Lower lobe of right lung (tissue), 2 donors: ENCODE measurements at regions not wholly inside any gene's neighbourhood (a gene's known extent, or its start where the extent isn't known, plus 50 kb on each side); places are given as distances from the start of the nearest gene placed in this dataset.

Experiments
- ATAC-seq, 2 donors: fragments of 200-7000 bp; cut with Tn5 transposase; one replicate each; pipeline ENCODE4 v1.9.1; 2020 to 2022; ENCODE audit warnings: mild to moderate bottlenecking in 2 of 2, moderate library complexity in 2 of 2
- DNase-seq: peaks from one replicate; pipeline ENCODE4 v3.0.0-alpha.2; 2020
- H3K27ac ChIP-seq: fragments of 200-600 bp; one replicate; pipeline ENCODE4 v1.8.0; 2022
- H3K27me3 ChIP-seq: fragments of 200-600 bp; one replicate; pipeline ENCODE4 v1.8.0; 2022; ENCODE audit warnings: low read depth
- H3K36me3 ChIP-seq: fragments of 200-600 bp; one replicate; pipeline ENCODE4 v1.8.0; 2022; ENCODE audit warnings: mild to moderate bottlenecking
- H3K4me1 ChIP-seq: fragments of 200-600 bp; one replicate; pipeline ENCODE4 v1.8.0; 2022
- H3K4me3 ChIP-seq: fragments of 200-600 bp; one replicate; pipeline ENCODE4 v1.8.0; 2022; ENCODE audit warnings: mild to moderate bottlenecking
- H3K9me3 ChIP-seq: fragments of 200-600 bp; one replicate; pipeline ENCODE4 v1.8.0; 2022
- intact Hi-C: fragments of 100-400 bp; cut with DNase I; formaldehyde crosslinking; loops from one replicate; pipeline ENCODE4 v1.11.0; 2022
- TF ChIP-seq, protein P1 (sequence below): fragments of 200-600 bp; IDR thresholded peaks from one replicate; pipeline ENCODE4 v1.8.0; 2022; ENCODE audit warnings: antibody characterized with exemption, mild to moderate bottlenecking
- donor health status: DM: no; HTN: yes; CAD: no; lungs with severe emphysema.

DNA sequence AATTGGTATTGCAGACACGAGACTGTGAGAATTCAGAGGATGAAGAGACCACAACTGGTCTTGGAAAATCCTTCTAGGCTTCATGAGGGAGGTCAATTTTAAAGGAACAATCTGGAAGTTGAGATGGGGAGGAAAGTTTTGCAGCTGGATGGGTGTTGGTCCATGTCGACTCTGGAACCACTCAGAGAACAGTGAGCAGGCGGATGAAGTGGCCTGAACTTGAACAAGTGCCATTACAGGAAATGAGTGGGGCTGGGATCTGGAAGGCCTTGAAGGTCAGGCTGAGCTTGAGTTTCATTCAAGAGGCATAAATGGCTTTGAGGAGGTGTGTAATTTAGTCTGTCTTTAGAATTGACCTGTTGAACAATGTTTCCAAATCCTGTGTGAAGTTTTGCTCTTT is 140.9 kb downstream of the GALC start:
- Histone ChIP-seq H3K4me1 (no peaks in the 10 kb centered on the region), H3K9me3 (no peaks in the 10 kb centered on the region), H3K36me3 (no peaks in the 10 kb centered on the region), H3K27ac (no peak overlapping the region), H3K27me3 (no peaks in the 10 kb centered on the region), H3K4me3 (no peak overlapping the region)
- DNase-seq (no peak), ATAC-seq (no peak)
- intact Hi-C loops, result no loop called here
- TF ChIP-seq, protein P1, sequence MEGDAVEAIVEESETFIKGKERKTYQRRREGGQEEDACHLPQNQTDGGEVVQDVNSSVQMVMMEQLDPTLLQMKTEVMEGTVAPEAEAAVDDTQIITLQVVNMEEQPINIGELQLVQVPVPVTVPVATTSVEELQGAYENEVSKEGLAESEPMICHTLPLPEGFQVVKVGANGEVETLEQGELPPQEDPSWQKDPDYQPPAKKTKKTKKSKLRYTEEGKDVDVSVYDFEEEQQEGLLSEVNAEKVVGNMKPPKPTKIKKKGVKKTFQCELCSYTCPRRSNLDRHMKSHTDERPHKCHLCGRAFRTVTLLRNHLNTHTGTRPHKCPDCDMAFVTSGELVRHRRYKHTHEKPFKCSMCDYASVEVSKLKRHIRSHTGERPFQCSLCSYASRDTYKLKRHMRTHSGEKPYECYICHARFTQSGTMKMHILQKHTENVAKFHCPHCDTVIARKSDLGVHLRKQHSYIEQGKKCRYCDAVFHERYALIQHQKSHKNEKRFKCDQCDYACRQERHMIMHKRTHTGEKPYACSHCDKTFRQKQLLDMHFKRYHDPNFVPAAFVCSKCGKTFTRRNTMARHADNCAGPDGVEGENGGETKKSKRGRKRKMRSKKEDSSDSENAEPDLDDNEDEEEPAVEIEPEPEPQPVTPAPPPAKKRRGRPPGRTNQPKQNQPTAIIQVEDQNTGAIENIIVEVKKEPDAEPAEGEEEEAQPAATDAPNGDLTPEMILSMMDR, result no peak

DNA sequence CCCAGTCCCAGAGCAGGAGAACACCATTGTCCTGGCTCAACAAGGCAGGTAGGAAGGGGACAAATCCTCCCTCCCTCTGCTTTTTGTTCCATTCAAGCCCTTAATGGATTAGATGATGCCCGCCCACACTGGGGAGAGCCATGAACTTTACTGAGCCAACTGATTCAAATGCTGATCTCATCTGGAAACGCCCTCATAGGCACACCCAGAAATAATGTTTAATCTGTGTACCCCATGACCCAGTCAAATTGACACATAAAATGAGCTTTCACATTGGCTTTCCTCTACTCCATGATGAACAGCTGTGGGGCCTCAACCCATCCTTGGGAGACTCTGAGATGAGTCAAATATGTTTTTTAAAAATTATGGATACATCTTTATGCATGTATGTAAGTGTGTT is 141.8 kb downstream of the GALC start:
- ATAC-seq, result no peak
- no peak overlapping the region for H3K27ac ChIP-seq
- no peak overlapping the region for H3K4me3 ChIP-seq
- H3K36me3 ChIP-seq, result no peaks in the 10 kb centered on the region
- no peaks in the 10 kb centered on the region for H3K27me3 ChIP-seq
- no peak for DNase-seq
- H3K4me1 ChIP-seq, result no peaks in the 10 kb centered on the region
- TF ChIP-seq, protein P1, result no peak
- no peaks in the 10 kb centered on the region for H3K9me3 ChIP-seq
- intact Hi-C loops, result no loop called here

DNA sequence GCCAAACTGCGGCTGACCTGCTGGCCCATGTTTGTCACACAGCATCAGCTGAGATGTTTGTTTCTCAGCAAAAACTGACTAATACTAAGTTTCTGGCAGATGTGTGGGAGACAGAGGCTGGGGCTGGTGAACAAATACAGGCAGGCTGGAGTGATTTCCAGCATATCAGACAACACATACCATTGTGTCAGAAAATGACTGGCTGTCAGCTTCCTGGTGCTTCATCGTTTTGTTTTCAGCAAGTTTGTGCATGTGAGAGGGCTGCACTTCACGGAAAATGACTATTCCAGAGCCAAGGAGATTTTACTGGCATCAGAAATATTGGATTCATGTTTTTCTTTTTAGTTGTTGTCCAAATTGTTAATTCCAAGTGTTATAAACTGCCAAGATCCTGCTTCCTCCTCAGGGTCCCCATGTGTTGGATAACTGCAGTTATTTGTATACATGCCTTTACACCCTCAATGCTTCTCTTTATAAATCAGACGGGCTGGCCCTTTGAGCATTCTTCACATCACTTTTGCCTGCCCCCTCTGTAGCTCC is 145.7 kb downstream of the GALC start:
- intact Hi-C loops, result no loop called here
- Histone ChIP-seq H3K36me3 (no peaks in the 10 kb centered on the region), H3K27me3 (no peaks in the 10 kb centered on the region), H3K4me3 (no peak overlapping the region), H3K27ac (no peak overlapping the region), H3K9me3 (no peaks in the 10 kb centered on the region), H3K4me1 (no peaks in the 10 kb centered on the region)
- TF ChIP-seq, protein P1, result no peak
- ATAC-seq, result no peak
- no peak for DNase-seq

DNA sequence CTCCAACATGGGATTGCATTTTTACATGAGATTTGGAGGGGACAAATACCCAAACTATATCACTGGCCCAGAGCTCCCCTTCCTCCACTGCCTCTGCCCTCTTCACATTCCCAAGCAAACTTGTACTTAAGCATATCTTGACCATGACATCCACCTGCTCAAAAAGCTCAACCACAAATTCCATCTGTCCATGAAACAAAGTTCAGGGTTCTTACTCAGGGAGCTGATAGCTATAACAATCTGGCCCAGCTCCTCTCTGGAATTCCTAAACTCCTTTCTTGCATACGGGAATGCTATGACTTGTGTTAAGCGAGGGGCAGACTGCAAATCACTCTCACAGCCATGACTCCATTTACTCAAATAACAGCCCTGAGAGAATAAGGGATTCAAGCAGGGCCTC is 152.1 kb downstream of the GALC start:
- H3K27ac ChIP-seq, result no peak overlapping the region
- H3K4me3 ChIP-seq, result no peak overlapping the region
- H3K36me3 ChIP-seq, result no peaks in the 10 kb centered on the region
- TF ChIP-seq, protein P1, result no peak
- no peaks in the 10 kb centered on the region for H3K9me3 ChIP-seq
- H3K27me3 ChIP-seq, result no peaks in the 10 kb centered on the region
- no peaks in the 10 kb centered on the region for H3K4me1 ChIP-seq
- no peak for ATAC-seq
- intact Hi-C loops, result no loop called here
- DNase-seq, result no peak

DNA sequence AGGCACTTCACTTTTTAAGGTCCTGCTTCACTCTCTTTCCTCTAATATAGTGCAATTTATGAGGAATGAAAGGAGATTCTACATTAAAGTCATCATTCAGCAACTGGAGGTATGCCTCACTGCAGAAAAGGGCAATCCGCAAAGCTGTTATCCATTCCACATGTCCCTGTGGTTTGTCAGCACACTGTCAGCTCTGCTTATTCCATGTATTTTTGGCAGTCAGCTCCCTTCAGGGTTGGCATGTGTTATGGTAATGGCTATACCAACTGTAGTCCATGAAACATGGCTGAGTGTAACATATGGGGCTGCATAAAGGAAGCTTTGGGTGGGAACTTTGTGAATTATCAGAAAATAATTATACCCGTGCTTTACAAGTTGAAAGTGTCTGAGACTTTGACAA is 154.1 kb downstream of the GALC start:
- no peaks in the 10 kb centered on the region for H3K4me1 ChIP-seq
- no peaks in the 10 kb centered on the region for H3K27me3 ChIP-seq
- no peaks in the 10 kb centered on the region for H3K36me3 ChIP-seq
- intact Hi-C loops, result no loop called here
- H3K27ac ChIP-seq, result no peak overlapping the region
- TF ChIP-seq, protein P1, result no peak
- H3K9me3 ChIP-seq, result no peaks in the 10 kb centered on the region
- ATAC-seq (no peak), DNase-seq (no peak)
- H3K4me3 ChIP-seq, result no peak overlapping the region

DNA sequence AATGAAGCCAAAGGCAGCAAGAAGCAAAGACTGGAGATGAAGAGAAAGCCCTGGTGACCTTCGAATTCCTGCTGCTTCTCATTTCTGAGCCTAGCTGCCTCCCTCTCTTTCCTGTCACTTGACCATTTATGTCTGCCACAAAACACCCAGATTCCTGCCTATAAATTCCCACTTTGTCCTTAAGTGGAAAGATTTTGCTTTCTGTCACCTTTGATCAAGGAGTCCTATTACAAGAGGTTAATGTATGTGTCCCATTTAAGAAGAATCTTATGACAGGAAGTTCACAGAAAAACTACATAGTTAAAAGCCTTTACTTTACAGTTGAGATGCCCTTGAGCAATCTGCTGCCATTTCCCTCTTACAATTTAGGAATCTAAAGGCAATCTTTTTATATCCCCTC is 155.7 kb downstream of the GALC start:
- DNase-seq, result no peak
- no peaks in the 10 kb centered on the region for H3K36me3 ChIP-seq
- TF ChIP-seq, protein P1, result no peak
- H3K27me3 ChIP-seq, result no peaks in the 10 kb centered on the region
- H3K27ac ChIP-seq, result no peak overlapping the region
- no peaks in the 10 kb centered on the region for H3K9me3 ChIP-seq
- no peaks in the 10 kb centered on the region for H3K4me1 ChIP-seq
- ATAC-seq, result no peak
- intact Hi-C loops, result no loop called here
- no peak overlapping the region for H3K4me3 ChIP-seq
